OCI-LY1 (cell line): ENCODE measurements at regions not wholly inside any gene's neighbourhood (a gene's known extent, or its start where the extent isn't known, plus 50 kb on each side); places are given as distances from the start of the nearest gene placed in this dataset.

Source experiments
- H2AFZ ChIP-seq: fragments of 200-600 bp; sonication (generic), shearing (Covaris generic); 2 replicates; pipeline ENCODE4 v1.6.0; 2014; ENCODE audit warnings: antibody characterized with exemption, mild to moderate bottlenecking, low read length
- H3F3A ChIP-seq: fragments of 200-600 bp; sonication (generic), shearing (Covaris generic); 2 replicates; pipeline ENCODE4 v1.6.0; 2014; ENCODE audit warnings: mild to moderate bottlenecking, antibody characterized with exemption, low read length, moderate library complexity; ENCODE audit not compliant: insufficient read depth
- H3K27ac ChIP-seq: fragments of 200-600 bp; sonication (generic); 2 replicates; pipeline ENCODE4 v1.5.1; 2014; ENCODE audit warnings: low read length, mixed run types, mild to moderate bottlenecking, low read depth; ENCODE audit not compliant: poor library complexity, severe bottlenecking
- H3K27me3 ChIP-seq: fragments of 200-600 bp; sonication (generic); 2 replicates; pipeline ENCODE4 v1.6.0; 2014; ENCODE audit warnings: antibody characterized with exemption, mild to moderate bottlenecking, low read length, moderate library complexity; ENCODE audit not compliant: insufficient read depth
- H3K36me3 ChIP-seq: fragments of 200-600 bp; sonication (generic); 2 replicates; pipeline ENCODE4 v1.6.1; 2014; ENCODE audit warnings: mild to moderate bottlenecking, antibody characterized with exemption, low read length, moderate library complexity, mixed read lengths; ENCODE audit not compliant: insufficient read depth
- H3K4me1 ChIP-seq: fragments of 200-600 bp; sonication (generic); 2 replicates; pipeline ENCODE4 v1.5.1; 2014; ENCODE audit warnings: mild to moderate bottlenecking, low read length, moderate library complexity; ENCODE audit not compliant: insufficient read depth, severe bottlenecking
- H3K4me2 ChIP-seq: fragments of 200-600 bp; sonication (generic), shearing (Covaris generic); 2 replicates; pipeline ENCODE4 v1.6.1; 2014; ENCODE audit warnings: low read length
- H3K4me3 ChIP-seq: fragments of 200-600 bp; sonication (generic); 2 replicates; pipeline ENCODE4 v1.5.1; 2014; ENCODE audit warnings: low read length, low read depth, mild to moderate bottlenecking, mixed read lengths; ENCODE audit not compliant: poor library complexity, severe bottlenecking
- H3K79me2 ChIP-seq: fragments of 200-600 bp; shearing (Covaris generic); 2 replicates; pipeline ENCODE4 v1.6.1; 2016; ENCODE audit warnings: mixed run types, low read length, mixed read lengths; ENCODE audit not compliant: insufficient read depth
- H3K9ac ChIP-seq: fragments of 200-600 bp; sonication (generic), shearing (Covaris generic); 2 replicates; pipeline ENCODE4 v1.6.1; 2014; ENCODE audit warnings: mild to moderate bottlenecking, low read length, mixed read lengths
- H3K9me2 ChIP-seq: fragments of 200-600 bp; sonication (generic), shearing (Covaris generic); 2 replicates; pipeline ENCODE4 v1.6.1; 2014; ENCODE audit warnings: low read depth, mild to moderate bottlenecking, low read length, mixed read lengths
- H3K9me3 ChIP-seq: fragments of 200-600 bp; shearing (Covaris generic); 2 replicates; pipeline ENCODE4 v1.6.1; 2014; ENCODE audit warnings: low read length, mixed read lengths
- H4K20me1 ChIP-seq: fragments of 200-600 bp; sonication (generic), shearing (Covaris generic); 2 replicates; pipeline ENCODE4 v1.6.0; 2016; ENCODE audit warnings: mild to moderate bottlenecking, low read length; ENCODE audit not compliant: insufficient read depth
- EZH2 ChIP-seq: fragments of 200-600 bp; sonication (generic), shearing (Covaris generic); IDR thresholded peaks from 2 replicates; pipeline ENCODE4 v1.8.0; 2017; ENCODE audit warnings: borderline replicate concordance, mixed run types, mild to moderate bottlenecking, antibody characterized with exemption, low read length, moderate library complexity, mixed read lengths
- TF ChIP-seq, protein P1 (sequence below): fragments of 200-600 bp; sonication (generic), shearing (Covaris generic); IDR thresholded peaks from 2 replicates; pipeline ENCODE4 v1.5.1; 2017; ENCODE audit warnings: mild to moderate bottlenecking, antibody characterized with exemption, low read length, moderate library complexity, mixed read lengths

DNA sequence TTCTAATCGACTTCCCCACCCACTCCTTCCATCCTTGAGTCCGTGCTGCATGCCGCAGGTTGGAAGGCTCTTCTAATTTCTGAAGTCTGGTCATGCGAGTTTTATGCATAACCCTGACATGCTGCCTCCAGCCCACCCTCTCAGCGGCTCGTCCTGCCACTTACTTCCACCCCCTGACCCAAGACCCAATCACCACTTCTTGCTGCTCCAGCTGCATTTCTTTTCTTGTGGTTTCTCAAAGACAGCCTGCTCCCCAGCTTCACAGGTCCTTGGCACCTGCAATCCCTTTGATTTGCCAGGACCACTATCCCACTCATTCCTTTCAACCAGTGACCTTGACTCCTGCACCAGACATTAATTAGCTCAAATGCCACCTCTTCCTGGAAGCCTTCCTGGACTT, 486.7 kb downstream of the VRK1 start:
- no peaks in the 10 kb centered on the region for H3K27me3 ChIP-seq

DNA sequence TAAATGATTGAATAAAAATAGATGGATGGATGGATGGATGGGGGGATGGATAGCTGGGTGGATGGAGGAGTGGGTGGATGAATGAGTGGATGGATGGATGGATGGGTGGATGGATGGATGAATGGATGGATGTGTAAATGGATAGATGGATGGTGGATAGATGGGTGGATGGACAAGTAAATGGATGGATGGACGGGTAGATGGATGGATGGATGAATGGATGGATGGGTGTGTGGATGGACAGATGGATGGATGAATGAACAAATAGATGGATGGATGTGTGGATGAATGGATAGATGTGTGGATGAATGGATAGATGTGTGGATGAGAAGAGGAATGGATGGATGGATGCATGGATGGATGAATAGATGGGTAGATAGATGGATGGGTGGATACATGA, 490.8 kb downstream of the VRK1 start:
- H2AFZ ChIP-seq: no peak overlapping the region
- H3K4me1 ChIP-seq: no peaks in the 10 kb centered on the region
- no peaks in the 10 kb centered on the region for H3K27me3 ChIP-seq
- no peaks in the 10 kb centered on the region for H3K9me3 ChIP-seq
- H3K9ac ChIP-seq: no peak overlapping the region
- H3K4me2 ChIP-seq: no peak overlapping the region
- no peak overlapping the region for H3K27ac ChIP-seq
- H3K9me2 ChIP-seq: no peaks in the 10 kb centered on the region
- no peaks in the 10 kb centered on the region for H4K20me1 ChIP-seq
- H3K4me3 ChIP-seq: no peak overlapping the region
- H3K79me2 ChIP-seq: no peaks in the 10 kb centered on the region
- no peaks in the 10 kb centered on the region for H3F3A ChIP-seq
- no peaks in the 10 kb centered on the region for H3K36me3 ChIP-seq
- TF ChIP-seq EZH2: no peak
- TF ChIP-seq, protein P1, sequence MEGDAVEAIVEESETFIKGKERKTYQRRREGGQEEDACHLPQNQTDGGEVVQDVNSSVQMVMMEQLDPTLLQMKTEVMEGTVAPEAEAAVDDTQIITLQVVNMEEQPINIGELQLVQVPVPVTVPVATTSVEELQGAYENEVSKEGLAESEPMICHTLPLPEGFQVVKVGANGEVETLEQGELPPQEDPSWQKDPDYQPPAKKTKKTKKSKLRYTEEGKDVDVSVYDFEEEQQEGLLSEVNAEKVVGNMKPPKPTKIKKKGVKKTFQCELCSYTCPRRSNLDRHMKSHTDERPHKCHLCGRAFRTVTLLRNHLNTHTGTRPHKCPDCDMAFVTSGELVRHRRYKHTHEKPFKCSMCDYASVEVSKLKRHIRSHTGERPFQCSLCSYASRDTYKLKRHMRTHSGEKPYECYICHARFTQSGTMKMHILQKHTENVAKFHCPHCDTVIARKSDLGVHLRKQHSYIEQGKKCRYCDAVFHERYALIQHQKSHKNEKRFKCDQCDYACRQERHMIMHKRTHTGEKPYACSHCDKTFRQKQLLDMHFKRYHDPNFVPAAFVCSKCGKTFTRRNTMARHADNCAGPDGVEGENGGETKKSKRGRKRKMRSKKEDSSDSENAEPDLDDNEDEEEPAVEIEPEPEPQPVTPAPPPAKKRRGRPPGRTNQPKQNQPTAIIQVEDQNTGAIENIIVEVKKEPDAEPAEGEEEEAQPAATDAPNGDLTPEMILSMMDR: no peak

More for the DNA sequence above, 486.7 kb downstream of the VRK1 start:
- Histone ChIP-seq H3K4me1 (no peaks in the 10 kb centered on the region), H3F3A (no peaks in the 10 kb centered on the region), H3K27ac (no peak overlapping the region), H4K20me1 (no peaks in the 10 kb centered on the region), H3K9me2 (no peaks in the 10 kb centered on the region), H3K9me3 (no peaks in the 10 kb centered on the region), H3K9ac (no peak overlapping the region), H3K4me2 (no peak overlapping the region), H3K79me2 (no peaks in the 10 kb centered on the region), H3K36me3 (no peaks in the 10 kb centered on the region), H3K4me3 (no peak overlapping the region), H2AFZ (no peak overlapping the region)
- TF ChIP-seq, protein P1: no peak
- TF ChIP-seq EZH2: no peak

DNA sequence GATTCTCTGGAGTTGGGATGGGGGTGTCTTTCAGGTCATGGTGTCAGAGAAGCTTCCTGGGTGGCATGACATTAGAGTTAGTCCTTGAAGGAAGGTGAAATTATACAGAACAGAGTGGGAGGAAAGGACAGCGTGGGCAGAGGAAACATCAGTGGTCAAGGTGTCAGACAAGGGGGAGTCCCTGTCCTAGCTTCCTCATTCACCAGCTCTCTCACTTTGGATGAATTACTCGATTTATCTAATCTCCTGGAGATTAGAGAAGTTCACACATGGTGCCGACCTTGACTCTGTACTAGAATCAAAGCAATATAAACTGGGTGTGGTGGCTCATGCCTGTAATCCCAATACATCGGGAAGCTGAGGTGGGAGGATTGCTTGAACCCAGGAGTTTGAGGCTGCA, 492.9 kb downstream of the VRK1 start:
- no peak overlapping the region for H3K4me3 ChIP-seq
- no peaks in the 10 kb centered on the region for H3F3A ChIP-seq
- H3K36me3 ChIP-seq: no peaks in the 10 kb centered on the region
- TF ChIP-seq EZH2: no peak
- TF ChIP-seq, protein P1: no peak
- no peaks in the 10 kb centered on the region for H4K20me1 ChIP-seq
- no peak overlapping the region for H3K27ac ChIP-seq
- no peak overlapping the region for H3K9ac ChIP-seq
- H2AFZ ChIP-seq: no peak overlapping the region
- H3K4me1 ChIP-seq: no peaks in the 10 kb centered on the region
- no peaks in the 10 kb centered on the region for H3K9me2 ChIP-seq
- no peaks in the 10 kb centered on the region for H3K79me2 ChIP-seq
- H3K4me2 ChIP-seq: no peak overlapping the region
- no peaks in the 10 kb centered on the region for H3K27me3 ChIP-seq
- no peaks in the 10 kb centered on the region for H3K9me3 ChIP-seq
